GM21717 (cell line): ENCODE measurements at regions not wholly inside any gene's neighbourhood (a gene's known extent, or its start where the extent isn't known, plus 50 kb on each side); places are given as distances from the start of the nearest gene placed in this dataset.

Experiments
- ATAC-seq: cut with Tn5 transposase; IDR thresholded peaks from one replicate; pipeline ENCODE4 v1.9.1; 2021; ENCODE audit warnings: mild to moderate bottlenecking, moderate library complexity; ENCODE audit not compliant: unreplicated experiment

- ATAC-seq = peak; percentile 42
Observed at GRCh38 chr12:16756833-16757555, 151.0 kb upstream of the LMO3 start.

GRCh38 chr12:16730772-16731171, 124.8 kb upstream of the LMO3 start:
- no peak for ATAC-seq

- ATAC-seq = no peak
Observed at GRCh38 chr12:16726879-16727278, 120.9 kb upstream of the LMO3 start.

GRCh38 chr12:16719713-16720416, 113.9 kb upstream of the LMO3 start:
- ATAC-seq = no peak

GRCh38 chr12:16716928-16717327, 111.0 kb upstream of the LMO3 start:
- ATAC-seq = no peak

GRCh38 chr12:16692099-16692498, 86.1 kb upstream of the LMO3 start:
- no peak for ATAC-seq

- ATAC-seq = no peak
Observed at GRCh38 chr12:16691624-16692023, 85.7 kb upstream of the LMO3 start.

GRCh38 chr12:16688200-16688599, 82.2 kb upstream of the LMO3 start:
- ATAC-seq = no peak

- no peak for ATAC-seq
Observed at GRCh38 chr12:16685107-16685506, 79.1 kb upstream of the LMO3 start.

- no peak for ATAC-seq
Observed at GRCh38 chr12:16681196-16681595, 75.2 kb upstream of the LMO3 start.

GRCh38 chr12:16675438-16675837, 69.5 kb upstream of the LMO3 start:
- ATAC-seq = peak; percentile 83

GRCh38 chr12:16674885-16675284, 68.9 kb upstream of the LMO3 start:
- no peak for ATAC-seq

- ATAC-seq = no peak
Observed at GRCh38 chr12:16670456-16671050, 64.6 kb upstream of the LMO3 start.

- peak; percentile 63 for ATAC-seq
Observed at GRCh38 chr12:16669756-16670155, 63.8 kb upstream of the LMO3 start.

GRCh38 chr12:16668198-16668597, 62.2 kb upstream of the LMO3 start:
- no peak for ATAC-seq

GRCh38 chr12:16658699-16659098, 52.7 kb upstream of the LMO3 start:
- ATAC-seq = no peak
